IPS DF 4.7 (cell line): ENCODE measurements at regions not wholly inside any gene's neighbourhood (a gene's known extent, or its start where the extent isn't known, plus 50 kb on each side); places are given as distances from the start of the nearest gene placed in this dataset.

ENCODE experiments used
- DNase-seq: peaks from one replicate; pipeline ENCODE4 v3.0.0-alpha.2; 2013; ENCODE audit warnings: low spot score; ENCODE audit errors: extremely low read depth

DNA sequence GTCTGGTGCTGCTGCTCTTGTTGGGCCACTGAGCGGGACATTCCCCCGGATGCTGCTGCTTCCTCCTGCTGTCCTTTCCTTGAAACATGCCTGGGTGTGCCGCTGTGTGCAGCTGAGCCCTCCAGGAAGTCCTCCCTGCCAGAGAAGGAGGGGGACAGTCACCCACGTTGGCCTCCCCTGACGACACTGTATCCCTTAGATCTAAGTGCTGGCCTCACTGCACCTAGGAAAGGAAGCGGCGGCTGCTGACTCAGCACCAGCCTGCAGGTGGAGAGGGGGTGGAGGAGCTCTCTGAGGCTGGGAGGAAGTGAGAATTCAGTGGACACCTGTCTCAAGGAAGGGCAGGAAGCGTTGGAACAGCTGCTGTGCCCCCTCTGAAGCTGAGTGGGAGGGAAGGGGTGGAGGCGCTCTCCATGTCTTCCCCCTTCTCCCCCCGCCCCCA is 239.8 kb downstream of the HAUS1 start:
- no peak for DNase-seq

DNA sequence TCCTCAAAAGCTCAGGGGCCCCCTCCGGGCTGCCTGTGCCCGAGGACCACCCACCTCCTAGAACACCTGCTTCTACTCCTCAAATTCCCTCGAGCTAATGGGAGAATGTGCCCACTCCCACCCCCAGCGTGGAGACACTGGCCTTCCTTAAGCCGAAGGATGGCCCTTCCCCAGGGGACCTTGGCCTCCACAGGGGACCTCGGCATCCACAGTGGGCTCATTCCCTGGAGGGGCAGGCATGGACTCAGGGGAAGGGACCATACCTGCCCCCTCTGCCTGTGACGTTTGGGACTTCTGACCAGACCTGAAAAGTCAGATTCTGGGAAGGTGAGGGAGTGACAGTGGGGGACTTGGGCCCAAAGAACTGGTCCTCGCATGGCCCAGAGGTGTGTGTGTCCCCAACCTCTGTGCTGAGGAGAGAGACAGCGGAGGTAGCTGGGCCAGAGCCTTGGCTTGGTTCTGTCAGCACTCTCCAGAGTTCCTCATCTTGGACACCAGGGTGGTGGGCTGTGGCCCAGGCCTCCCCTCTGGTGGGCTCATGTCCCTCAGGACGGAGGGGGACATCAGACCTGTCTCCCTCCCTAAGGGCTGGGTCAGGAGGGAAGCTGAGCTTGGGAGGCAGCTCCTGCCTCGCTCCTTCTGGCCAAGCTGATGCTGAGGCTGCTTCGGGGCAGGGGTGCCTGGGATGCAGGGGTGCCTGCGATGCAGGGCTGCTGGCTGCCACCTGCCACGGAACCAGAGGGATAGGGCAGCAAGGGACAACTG is 240.4 kb downstream of the HAUS1 start:
- DNase-seq: no peak

DNA sequence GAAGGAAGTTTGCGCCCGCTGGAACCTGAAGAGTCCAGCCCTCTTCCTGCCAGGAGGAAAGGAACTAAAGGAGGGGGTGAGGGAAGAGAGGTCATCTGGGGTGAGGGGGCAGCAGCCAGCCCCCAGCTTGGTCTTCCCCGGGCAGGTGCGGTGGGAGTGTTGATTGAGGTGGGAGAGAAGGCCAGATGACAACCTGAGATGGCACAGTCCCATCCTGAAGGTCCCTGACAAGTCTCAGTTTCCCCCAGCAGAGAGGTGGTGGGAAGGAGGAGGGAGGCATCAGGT is 240.9 kb downstream of the HAUS1 start:
- no peak for DNase-seq

DNA sequence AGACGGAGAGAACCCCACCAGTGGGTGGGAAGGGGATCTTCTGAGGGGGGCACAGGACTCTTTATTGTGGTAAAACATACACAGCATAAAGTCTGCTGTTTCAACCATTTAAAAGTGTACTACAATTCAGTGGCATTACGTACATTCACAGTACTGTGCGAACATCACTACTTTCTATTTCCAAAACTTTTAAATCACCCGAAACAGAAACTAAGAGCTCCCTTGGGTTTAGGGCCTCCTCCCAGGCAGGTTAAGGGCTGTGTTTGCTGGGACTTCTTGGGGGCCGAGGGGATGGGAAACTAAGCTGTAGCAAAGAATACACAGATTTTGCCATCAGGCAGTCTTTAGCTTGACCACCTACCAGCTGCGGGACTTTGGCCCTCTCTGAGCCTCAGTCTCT is 242.0 kb downstream of the HAUS1 start:
- no peak for DNase-seq

DNA sequence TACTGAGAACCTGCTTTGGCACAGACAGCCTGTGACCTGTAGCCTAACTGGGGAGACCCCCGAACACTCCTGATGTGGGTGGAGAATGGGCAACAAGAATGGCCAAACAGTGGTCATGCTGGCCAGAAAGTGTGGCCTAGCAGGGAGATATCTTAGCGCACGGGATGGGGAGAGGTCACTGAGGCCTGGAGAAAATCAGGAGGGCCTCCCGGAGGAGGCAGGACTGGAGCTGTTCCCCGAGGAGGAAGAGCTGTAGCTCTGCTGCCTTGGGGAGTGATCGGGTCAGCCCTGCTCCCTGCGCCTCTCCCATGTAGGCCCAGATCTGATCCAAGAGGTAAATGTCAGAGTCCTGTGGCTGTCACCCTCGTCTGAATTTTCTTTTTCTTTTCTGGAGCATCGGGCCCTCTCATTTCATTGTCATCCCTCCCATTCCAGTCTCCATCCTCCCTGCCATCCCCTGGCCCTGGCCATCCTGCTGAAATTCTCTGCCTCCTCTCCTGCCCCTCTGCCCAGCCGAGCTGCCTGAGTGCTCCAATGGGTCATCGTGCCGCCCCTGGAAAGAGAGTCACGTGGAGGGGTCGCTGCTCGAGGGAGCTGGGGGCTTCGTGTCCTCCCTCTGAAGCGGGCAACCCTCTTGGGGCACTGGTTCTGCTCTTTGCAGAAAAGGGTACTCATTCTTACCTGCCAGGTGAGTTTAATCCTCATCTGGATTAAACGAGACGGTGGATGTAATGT is 242.9 kb downstream of the HAUS1 start:
- DNase-seq: no peak

DNA sequence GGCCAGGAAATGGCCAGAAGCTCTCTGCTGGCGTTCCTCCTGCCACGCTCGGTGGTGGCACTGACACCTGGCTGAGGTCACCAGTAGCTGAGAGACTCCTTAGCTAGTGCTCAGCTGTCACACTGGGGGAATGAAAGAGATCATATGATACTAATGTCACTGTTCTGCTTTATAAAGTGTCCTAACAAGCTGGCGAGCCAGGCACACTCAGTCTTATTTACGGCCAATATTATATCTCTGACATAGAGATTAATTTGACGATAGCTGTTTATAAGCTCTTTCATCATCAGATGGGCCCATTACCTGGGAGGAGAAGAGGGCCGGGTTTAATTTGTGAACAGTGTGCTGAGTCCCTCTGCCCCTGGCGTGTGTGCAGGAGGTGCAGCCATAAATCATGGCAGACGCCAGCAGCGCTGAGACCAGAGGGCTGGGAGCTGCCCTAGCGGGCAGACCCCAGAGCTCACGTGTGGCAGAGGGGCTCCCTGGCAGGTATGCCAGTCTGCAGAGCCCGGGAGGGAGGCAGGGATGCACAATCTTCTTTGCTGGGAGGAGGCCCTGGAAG is 246.5 kb downstream of the HAUS1 start:
- no peak for DNase-seq

DNA sequence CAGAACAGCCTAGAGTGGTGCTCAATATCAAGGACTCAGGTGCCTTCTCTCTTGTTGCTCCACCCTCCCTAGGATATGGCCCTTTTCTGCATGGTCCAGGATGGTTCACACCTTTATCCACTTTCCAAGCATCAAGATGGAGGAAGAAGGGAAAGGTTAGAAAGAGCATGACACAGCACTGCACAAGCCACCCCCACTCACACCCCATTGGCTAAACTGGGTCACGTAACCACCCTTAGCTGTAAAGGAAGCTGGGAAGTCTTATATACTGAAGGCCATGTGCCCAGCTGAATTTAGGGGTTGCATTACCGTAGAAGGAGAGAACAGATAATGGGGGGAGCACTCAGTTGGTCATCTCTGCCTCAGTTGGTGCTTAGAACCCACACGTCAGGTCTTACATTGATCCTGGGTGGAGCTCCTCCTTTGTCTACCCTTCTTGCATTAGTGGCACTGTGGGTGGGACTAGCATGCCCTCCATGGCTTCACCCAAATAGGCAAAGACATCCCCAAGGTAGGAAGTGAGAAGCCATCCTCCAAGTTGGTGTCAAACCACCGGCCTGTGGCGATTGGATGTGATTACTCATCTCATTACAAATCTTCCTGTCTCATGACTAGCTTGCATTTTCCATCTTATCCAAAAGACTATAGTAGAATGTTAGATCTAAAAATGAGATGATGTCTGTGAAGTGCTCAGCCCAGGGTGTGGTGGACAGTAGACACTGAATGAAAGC is 248.5 kb downstream of the HAUS1 start:
- DNase-seq: no peak

DNA sequence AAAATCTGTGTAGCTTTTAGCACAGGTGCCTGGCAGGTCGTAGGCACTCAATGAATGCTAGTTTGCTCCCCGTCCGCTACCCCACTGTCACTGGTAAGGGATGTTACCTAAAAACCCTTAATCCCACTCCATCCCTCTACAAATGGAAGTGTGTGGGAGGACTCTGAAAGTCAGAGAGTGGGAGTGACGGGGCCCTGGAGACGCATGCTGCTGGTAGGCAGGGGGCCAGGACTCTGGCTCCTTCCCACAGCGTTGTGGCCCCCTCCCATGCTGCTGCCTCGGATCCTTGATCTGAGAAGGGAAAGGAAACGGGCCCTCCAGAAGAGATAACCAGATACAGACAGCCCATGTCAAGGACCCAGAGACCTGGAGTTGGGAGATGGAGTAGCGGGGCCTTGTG is 249.3 kb downstream of the HAUS1 start:
- DNase-seq: no peak

DNA sequence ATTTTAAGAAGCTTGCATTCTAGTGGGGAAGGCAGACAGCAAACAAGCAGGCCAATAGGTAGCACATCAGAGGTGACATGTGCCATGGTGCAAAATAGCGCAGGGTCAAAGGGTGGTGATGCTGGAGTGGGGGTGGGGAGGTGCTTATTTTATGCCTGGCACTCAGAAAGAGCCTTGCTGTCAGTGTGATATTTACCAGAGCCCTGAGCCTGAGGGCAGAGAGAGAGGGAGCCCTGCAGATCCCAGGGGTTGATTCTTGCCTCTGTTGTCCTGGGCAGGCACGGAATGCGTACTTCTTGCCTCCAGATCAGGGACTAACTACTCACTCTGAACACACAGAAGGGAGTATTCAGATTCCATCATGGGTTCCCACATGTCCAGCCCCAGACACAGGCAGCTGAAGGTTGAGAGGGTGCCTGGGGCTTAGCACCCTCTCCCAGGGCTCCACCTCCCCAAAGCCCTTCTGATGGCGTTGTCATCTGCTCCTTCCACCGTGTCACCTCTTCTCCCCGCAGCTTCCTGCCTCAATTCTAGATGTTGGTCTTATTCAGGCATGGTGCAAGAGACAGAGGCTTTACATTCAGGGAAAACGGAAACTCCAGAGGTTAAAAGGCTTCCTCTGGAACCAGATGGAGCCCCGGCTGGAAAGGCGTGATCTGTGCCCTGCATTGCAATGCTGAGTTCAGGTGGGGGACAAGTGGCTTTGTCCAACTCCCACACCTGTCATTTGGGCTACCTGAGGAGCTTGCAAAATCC is 252.3 kb downstream of the HAUS1 start:
- no peak for DNase-seq

DNA sequence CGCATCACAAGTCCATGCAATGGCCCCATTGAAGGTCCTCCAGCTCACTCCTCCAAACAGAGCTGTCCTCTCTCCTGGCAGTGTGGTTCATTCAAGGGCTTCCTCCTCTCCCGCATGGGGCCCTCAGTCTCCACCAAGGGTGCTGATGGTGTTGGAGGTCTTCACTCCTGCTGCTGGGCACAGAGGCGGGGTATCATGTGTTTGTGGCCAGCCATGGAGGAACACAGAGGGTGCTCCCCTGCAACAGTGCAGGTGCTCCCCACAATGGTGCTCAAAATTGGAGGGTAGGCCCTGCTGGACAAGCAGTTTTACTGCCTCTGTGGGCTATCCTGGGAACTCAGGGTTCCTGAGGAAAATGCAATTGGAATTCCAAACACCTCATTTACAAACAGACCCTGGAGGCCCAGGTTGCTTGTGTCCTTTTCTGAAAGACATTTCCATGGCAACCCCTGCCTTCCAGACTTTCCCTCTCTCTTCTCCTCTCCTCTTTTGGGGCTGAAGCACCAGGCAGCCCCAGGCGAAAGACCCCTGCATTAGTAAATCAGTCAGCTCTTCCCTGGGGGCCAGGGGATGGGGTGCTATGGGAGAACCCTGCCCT is 256.0 kb downstream of the HAUS1 start:
- DNase-seq: no peak

DNA sequence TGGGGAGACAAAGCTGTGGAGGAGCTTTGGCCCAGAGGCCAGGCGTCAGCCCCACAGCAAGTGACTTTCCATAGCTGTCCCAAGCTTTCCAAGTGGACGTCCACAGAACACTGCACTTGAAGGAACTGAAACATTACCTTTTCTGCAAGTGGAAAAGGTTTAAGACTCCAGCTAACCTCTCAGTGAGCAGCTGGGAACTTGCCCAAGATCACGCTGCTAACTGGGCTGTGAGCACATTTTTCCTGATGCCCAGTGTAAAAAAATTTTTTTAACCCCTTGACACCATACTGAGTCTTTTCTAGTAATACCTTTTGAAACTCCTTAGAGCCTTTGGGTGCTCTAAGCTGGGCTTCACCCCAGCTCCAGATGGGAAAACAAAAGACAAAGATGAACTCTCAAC is 256.7 kb downstream of the HAUS1 start:
- no peak for DNase-seq

DNA sequence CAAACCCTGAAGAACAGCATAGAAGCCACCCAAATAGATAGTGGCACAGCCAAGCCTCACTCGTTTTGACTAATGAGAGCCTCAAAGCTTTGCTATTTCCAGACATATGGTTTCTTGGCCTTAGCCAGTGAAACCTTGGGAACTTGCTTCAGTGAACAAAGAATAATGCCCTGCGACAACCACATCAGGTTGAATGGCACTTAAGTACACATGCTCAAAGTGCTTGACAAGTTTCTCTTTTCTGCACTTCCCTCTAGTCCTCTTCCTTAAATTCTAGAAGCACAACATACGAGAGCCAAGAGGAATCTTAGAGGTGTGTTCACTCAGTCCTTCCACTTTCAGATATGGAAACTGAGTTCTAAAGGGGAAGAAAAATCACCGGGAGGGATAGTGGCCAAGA is 258.3 kb downstream of the HAUS1 start:
- DNase-seq: no peak

DNA sequence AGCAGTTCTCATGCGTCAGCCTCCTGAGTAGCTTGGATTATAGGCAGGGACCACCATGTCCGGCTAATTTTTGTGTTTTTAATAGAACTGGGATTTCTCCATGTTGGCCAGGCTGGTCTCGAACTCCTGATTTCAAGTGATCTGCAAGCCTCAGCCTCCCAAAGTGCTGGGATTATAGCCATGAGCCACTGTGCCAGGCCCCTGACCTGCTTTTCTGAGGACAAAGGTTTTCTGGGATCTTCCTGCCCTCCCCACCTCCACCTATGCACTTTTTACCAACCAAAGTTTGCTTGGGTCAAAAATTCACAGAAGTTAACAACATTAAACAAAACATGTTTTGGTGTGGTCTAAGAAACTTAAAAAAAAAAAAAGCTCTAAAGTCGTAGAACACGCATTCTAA is 259.9 kb downstream of the HAUS1 start:
- DNase-seq: no peak

DNA sequence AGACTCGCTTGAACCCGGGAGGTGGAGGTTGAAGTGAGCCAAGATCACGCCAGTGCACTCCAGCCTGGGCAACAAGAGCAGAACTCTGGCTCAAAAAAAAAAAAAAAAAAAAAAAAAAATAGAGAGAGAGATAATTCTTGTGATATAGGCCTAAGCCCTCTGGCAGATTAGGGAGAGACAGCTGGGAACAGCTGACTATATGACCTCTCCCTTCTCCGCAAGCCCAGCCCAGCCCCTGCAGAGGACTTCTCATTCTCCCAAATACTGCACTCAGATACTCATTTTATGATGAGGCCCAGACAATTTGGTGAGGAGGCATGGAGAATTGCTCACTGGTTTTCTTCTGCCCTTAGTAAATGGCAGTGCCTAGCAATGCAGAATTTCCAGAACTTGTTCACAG is 262.0 kb downstream of the HAUS1 start:
- DNase-seq: no peak

DNA sequence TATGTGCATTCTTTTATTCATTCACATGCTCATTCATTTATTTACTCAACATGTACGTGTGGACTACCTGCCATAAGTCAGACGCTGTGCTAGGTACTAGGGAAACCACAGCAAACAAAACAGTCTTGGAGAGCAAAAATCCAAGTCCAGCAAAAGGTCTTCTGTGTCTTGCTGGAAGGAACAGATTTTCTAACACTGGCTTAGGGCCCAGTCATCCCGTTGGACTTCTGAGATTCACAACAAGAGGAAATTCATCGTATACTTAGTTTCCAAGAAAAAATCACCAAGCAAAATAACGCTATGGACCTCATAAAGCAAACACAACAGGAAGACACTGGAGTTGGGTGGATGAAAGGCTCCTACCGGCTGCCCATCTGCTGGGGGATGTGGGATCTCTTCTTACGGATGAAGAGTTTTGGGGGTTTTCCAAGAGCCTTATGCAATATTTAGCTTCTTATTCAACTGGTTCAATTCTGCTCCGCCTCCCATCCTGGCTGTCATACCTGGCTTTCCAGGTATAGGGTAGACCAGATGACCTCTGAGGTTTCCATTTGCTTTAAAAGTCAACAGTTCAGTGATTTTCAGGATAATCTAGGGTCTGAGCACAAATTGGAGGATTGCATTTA is 262.7 kb downstream of the HAUS1 start:
- DNase-seq: no peak

DNA sequence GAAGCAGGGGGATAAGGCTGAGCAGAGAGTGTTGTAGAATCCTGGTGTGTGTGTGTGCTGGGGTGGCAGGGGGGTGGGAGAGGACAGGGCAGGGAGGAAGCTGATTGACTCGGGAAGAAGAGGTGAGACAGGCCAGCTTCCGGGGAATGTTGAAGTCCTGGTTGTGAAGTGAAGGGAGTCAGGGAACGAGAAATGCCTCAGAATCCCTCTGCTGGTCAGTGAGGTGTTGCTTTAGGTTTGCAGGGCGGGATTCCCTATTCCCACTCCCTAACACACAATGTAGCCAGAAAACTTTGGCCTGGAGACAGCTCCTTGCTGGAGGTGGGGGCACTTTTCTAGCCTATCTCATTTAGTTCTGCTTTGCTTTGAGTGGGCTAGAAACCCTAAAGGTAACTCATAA is 265.1 kb downstream of the HAUS1 start:
- peak; percentile 30 for DNase-seq

DNA sequence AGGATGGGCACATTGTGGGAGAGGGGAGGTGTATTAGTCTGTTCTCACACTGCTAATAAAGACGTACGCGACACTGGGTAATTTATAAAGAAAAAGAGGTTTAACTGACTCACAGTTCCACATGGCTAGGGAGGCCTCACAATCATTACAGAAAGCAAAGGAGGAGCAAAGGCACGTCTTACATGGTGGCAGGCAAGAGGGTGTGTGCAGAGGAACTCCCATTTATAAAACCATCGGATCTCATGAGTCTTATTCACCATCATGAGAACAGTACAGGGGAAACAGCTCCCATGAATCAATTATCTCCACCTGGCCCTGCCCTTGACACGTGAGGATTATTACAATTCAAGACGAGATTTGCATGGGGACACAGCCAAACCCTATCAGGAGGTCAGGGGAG is 266.7 kb downstream of the HAUS1 start:
- no peak for DNase-seq

DNA sequence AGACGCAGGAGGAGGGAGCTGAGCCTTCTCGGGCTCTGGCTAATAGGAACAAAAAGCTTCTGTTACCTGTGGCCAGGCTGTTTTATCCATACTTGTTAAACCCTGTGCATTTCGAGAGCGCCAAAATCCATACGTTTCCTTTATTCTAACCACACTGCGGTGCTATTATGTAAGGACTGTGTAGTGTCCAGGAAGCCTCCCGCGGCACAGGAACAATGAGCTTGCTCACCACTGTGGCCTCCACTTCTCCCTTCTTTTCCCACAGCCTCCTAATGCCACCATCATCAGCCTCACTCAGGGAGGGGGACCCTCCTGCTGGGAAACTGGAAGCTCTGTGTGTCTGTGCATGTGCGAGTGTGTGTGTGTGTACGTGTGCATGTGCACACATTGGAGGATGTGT is 268.5 kb downstream of the HAUS1 start:
- no peak for DNase-seq

DNA sequence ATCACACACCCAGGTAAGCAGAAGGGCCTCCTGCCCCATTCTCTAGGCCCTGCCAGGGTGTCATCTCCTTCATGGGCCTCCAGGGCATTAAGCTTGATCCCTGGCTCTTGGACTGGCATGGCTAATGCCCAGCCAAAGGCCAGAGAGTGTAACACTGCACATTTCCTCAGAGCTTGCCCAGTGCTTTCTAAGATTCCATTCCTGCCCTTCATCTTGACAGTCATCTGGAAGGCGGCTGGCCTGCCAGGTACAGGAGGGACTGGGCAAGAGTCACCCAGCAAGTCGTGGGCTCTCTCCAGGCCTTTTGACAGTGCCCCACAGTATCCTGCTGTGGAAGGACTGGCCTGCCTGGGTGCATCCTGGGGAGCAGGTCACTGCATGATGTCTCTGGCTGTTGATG is 268.9 kb downstream of the HAUS1 start:
- no peak for DNase-seq

DNA sequence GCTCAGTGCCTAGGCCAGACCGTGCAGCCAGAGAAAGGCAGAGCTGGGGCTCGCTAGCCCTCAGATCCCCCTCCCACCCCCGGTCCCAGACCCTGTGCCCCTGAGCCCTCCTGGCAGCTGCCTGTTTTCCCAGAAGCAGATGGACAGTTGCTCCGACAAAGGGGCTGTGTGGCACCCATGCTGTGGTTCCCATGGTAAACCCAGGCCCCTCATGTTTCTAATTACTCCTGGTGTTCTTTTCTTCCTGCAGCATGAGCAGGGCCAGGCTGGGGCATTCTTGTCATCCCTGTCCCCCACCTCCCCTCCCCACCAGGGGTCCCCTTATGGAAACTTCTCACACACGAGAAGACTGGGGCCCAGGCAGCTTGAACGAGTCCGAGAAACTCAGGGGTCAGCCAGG is 269.6 kb downstream of the HAUS1 start:
- no peak for DNase-seq

DNA sequence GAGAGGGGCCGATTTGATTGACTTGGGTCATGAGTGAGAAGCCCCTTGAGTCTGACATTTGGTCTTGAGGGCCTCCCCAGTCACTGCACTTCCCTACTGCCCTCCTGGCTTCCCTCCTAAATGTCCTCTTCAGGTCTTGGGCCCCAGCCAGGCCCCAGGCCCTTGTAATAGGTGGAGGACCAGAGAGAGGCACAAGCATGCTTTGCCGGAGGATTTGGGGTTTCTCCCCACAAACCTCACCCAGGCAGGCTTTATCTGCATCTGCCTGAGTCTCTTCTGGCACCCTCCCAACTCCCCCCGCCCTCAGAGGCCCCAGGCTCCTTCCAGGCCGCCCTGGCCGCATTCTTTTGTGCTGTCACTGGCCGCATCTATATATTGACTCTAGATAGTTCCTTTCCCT is 270.7 kb downstream of the HAUS1 start:
- no peak for DNase-seq
